Loucy (cell line): ENCODE measurements at regions not wholly inside any gene's neighbourhood (a gene's known extent, or its start where the extent isn't known, plus 50 kb on each side); places are given as distances from the start of the nearest gene placed in this dataset.

Source experiments
- H2AFZ ChIP-seq: fragments of 200-600 bp; sonication (generic); 2 replicates; pipeline ENCODE4 v1.6.0; 2016; ENCODE audit warnings: antibody characterized with exemption, mild to moderate bottlenecking, low read length, moderate library complexity
- H3F3A ChIP-seq: fragments of 200-600 bp; 2 replicates; pipeline ENCODE4 v1.6.0; 2016; ENCODE audit warnings: antibody characterized with exemption, low read depth, mild to moderate bottlenecking
- H3K27me3 ChIP-seq: fragments of 200-600 bp; sonication (generic); 2 replicates; pipeline ENCODE4 v1.6.1; 2014; ENCODE audit warnings: low read length, mild to moderate bottlenecking; ENCODE audit not compliant: insufficient read depth, poor library complexity, severe bottlenecking
- H3K36me3 ChIP-seq: fragments of 200-600 bp; sonication (generic); 2 replicates; pipeline ENCODE4 v1.6.1; 2016; ENCODE audit warnings: low read length; ENCODE audit not compliant: insufficient read depth
- H3K4me1 ChIP-seq: fragments of 200-600 bp; sonication (generic); 2 replicates; pipeline ENCODE4 v1.5.1; 2014; ENCODE audit warnings: low read length, mild to moderate bottlenecking; ENCODE audit not compliant: insufficient read depth, poor library complexity, severe bottlenecking
- H3K4me2 ChIP-seq: fragments of 200-600 bp; sonication (generic); 2 replicates; pipeline ENCODE4 v1.6.0; 2014; ENCODE audit warnings: antibody characterized with exemption, low read length, low read depth, mild to moderate bottlenecking; ENCODE audit not compliant: poor library complexity, severe bottlenecking
- H3K4me3 ChIP-seq: fragments of 200-600 bp; sonication (generic); 2 replicates; pipeline ENCODE4 v1.5.1; 2014; ENCODE audit warnings: low read length, mild to moderate bottlenecking, mixed read lengths; ENCODE audit not compliant: poor library complexity, severe bottlenecking
- H3K79me2 ChIP-seq: fragments of 200-600 bp; sonication (generic); 2 replicates; pipeline ENCODE4 v1.6.1; 2014; ENCODE audit warnings: low read length; ENCODE audit not compliant: insufficient read depth
- H3K9ac ChIP-seq: fragments of 200-600 bp; sonication (generic); 2 replicates; pipeline ENCODE4 v1.6.0; 2014; ENCODE audit warnings: mild to moderate bottlenecking, low read depth, low read length, moderate library complexity; ENCODE audit not compliant: poor library complexity, severe bottlenecking
- H3K9me2 ChIP-seq: fragments of 200-600 bp; sonication (generic); replicated peaks from 2 replicates; pipeline ENCODE4 v1.6.1; 2016; ENCODE audit warnings: low read depth, low read length, mixed read lengths
- H3K9me3 ChIP-seq: fragments of 200-600 bp; sonication (generic); 2 replicates; pipeline ENCODE4 v1.6.1; 2014; ENCODE audit warnings: mild to moderate bottlenecking, antibody characterized with exemption, low read length, low read depth; ENCODE audit not compliant: insufficient read depth
- H4K20me1 ChIP-seq: fragments of 200-600 bp; sonication (generic); 2 replicates; pipeline ENCODE4 v1.6.0; 2014; ENCODE audit warnings: antibody characterized with exemption, low read length, mild to moderate bottlenecking; ENCODE audit not compliant: insufficient read depth, poor library complexity, severe bottlenecking
- EZH2phosphoT487 ChIP-seq: fragments of 200-600 bp; IDR thresholded peaks from 2 replicates; pipeline ENCODE4 v1.6.1; 2018; ENCODE audit warnings: antibody characterized with exemption, mild to moderate bottlenecking, moderate library complexity, borderline replicate concordance
- TF ChIP-seq, protein P1 (sequence below): fragments of 200-600 bp; sonication (generic); conservative IDR thresholded peaks from 2 replicates; pipeline ENCODE4 v1.5.1; 2014; ENCODE audit warnings: mild to moderate bottlenecking, antibody characterized with exemption, low read length

- Histone ChIP-seq H3K9ac (no peak overlapping the region), H3F3A (no peaks in the 10 kb centered on the region), H3K36me3 (no peaks in the 10 kb centered on the region), H3K4me3 (no peak overlapping the region), H2AFZ (no peak overlapping the region), H3K4me2 (no peak overlapping the region), H3K4me1 (no peaks in the 10 kb centered on the region), H3K27me3 (no peaks in the 10 kb centered on the region), H3K9me3 (no peaks in the 10 kb centered on the region), H3K79me2 (no peaks in the 10 kb centered on the region), H4K20me1 (no peaks in the 10 kb centered on the region), H3K9me2 (no peaks in the 10 kb centered on the region)
- TF ChIP-seq EZH2phosphoT487, result no peak
- TF ChIP-seq, protein P1, sequence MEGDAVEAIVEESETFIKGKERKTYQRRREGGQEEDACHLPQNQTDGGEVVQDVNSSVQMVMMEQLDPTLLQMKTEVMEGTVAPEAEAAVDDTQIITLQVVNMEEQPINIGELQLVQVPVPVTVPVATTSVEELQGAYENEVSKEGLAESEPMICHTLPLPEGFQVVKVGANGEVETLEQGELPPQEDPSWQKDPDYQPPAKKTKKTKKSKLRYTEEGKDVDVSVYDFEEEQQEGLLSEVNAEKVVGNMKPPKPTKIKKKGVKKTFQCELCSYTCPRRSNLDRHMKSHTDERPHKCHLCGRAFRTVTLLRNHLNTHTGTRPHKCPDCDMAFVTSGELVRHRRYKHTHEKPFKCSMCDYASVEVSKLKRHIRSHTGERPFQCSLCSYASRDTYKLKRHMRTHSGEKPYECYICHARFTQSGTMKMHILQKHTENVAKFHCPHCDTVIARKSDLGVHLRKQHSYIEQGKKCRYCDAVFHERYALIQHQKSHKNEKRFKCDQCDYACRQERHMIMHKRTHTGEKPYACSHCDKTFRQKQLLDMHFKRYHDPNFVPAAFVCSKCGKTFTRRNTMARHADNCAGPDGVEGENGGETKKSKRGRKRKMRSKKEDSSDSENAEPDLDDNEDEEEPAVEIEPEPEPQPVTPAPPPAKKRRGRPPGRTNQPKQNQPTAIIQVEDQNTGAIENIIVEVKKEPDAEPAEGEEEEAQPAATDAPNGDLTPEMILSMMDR, result no peak
These were observed 103.5 kb upstream of the TENM4 start for GRCh38 chr11:79544361-79544760.

DNA sequence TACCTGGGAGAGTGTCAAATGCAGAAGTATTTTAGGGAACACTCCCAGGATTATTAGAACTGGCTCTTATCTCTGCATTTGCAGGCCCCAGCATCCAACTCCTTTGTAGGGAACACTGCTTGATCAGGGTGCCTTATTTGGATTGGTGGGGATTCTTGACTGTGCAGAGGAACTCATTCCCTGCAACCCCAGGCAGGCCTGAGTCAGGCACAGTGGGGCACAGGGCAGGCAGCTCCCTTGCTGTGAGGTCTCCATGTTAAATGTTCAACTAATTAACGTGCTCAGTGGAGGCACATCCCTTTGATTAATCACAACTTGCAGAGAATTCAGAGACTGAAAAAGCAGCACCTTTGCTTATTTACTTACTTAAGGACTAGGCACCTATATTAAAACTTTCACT is 102.3 kb upstream of the TENM4 start:
- Histone ChIP-seq H3K79me2 (no peaks in the 10 kb centered on the region), H3K36me3 (no peaks in the 10 kb centered on the region), H3K9ac (no peak overlapping the region), H3K4me3 (no peak overlapping the region), H3K4me1 (no peaks in the 10 kb centered on the region), H3K9me3 (no peaks in the 10 kb centered on the region), H3K4me2 (no peak overlapping the region), H3K9me2 (no peaks in the 10 kb centered on the region), H3F3A (no peaks in the 10 kb centered on the region), H3K27me3 (no peaks in the 10 kb centered on the region), H4K20me1 (no peaks in the 10 kb centered on the region), H2AFZ (no peak overlapping the region)
- no peak for TF ChIP-seq EZH2phosphoT487
- TF ChIP-seq, protein P1, result no peak

DNA sequence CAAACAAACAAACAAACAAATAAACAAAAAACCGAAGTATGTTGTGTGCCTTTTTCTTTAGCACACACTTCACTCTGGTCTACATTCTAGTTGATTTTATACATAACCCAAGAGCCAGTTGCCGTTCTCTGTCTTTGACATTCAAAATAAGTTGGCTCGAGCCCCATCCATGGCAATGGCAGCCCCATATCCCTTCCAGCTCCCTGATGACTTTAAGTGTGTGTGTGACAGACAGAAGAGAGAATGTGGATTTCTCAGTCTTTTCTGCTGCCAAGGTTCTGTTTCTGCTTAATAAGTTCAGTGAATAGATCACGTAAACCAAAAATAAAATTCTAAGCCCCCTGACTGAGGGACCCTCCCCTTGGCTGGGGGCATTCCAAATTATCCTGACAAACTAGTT is 100.6 kb upstream of the TENM4 start:
- H3K79me2 ChIP-seq, result no peaks in the 10 kb centered on the region
- no peaks in the 10 kb centered on the region for H4K20me1 ChIP-seq
- no peak overlapping the region for H3K4me2 ChIP-seq
- H2AFZ ChIP-seq, result no peak overlapping the region
- H3K36me3 ChIP-seq, result no peaks in the 10 kb centered on the region
- H3K9ac ChIP-seq, result no peak overlapping the region
- no peaks in the 10 kb centered on the region for H3K4me1 ChIP-seq
- no peak overlapping the region for H3K4me3 ChIP-seq
- TF ChIP-seq EZH2phosphoT487, result no peak
- TF ChIP-seq, protein P1, result no peak
- H3F3A ChIP-seq, result no peaks in the 10 kb centered on the region
- H3K9me3 ChIP-seq, result no peaks in the 10 kb centered on the region
- no peaks in the 10 kb centered on the region for H3K27me3 ChIP-seq
- H3K9me2 ChIP-seq, result no peaks in the 10 kb centered on the region
